H9 (cell line): ENCODE measurements at regions not wholly inside any gene's neighbourhood (a gene's known extent, or its start where the extent isn't known, plus 50 kb on each side); places are given as distances from the start of the nearest gene placed in this dataset.

Source experiments
- DNase-seq: peaks from one replicate; pipeline ENCODE4 v3.0.0-alpha.2; 2017
- H2AFZ ChIP-seq: one replicate; pipeline ENCODE4 v1.6.1; 2013; ENCODE audit warnings: mild to moderate bottlenecking, low read length, control low read depth, moderate library complexity
- H2AK5ac ChIP-seq: 2 replicates; pipeline ENCODE4 v1.6.1; 2013; ENCODE audit warnings: low read length, control low read depth, mixed read lengths; ENCODE audit not compliant: insufficient read length
- H2BK120ac ChIP-seq: one replicate; pipeline ENCODE4 v1.6.1; 2013; ENCODE audit warnings: low read depth, mild to moderate bottlenecking, low read length, control low read depth, inconsistent platforms; ENCODE audit not compliant: poor library complexity, severe bottlenecking
- H2BK12ac ChIP-seq: 2 replicates; pipeline ENCODE4 v1.6.1; 2013; ENCODE audit warnings: low read length, control low read depth, mixed read lengths, low read depth; ENCODE audit not compliant: insufficient read length
- H2BK15ac ChIP-seq: 2 replicates; pipeline ENCODE4 v1.6.1; 2013; ENCODE audit warnings: low read depth, low read length, control low read depth
- H2BK20ac ChIP-seq: one replicate; pipeline ENCODE4 v1.6.1; 2013; ENCODE audit warnings: low read depth, mild to moderate bottlenecking, low read length, control low read depth, inconsistent platforms; ENCODE audit not compliant: poor library complexity, severe bottlenecking
- H2BK5ac ChIP-seq: 2 replicates; pipeline ENCODE4 v1.6.1; 2013; ENCODE audit warnings: low read length, control low read depth, mixed read lengths; ENCODE audit not compliant: insufficient read length
- H3K14ac ChIP-seq: 2 replicates; pipeline ENCODE4 v1.6.1; 2013; ENCODE audit warnings: low read length, control low read depth; ENCODE audit not compliant: insufficient read depth
- H3K18ac ChIP-seq: 2 replicates; pipeline ENCODE4 v1.6.1; 2013; ENCODE audit warnings: low read depth, mild to moderate bottlenecking, mixed read lengths, low read length, control low read depth; ENCODE audit not compliant: insufficient read length
- H3K23ac ChIP-seq: 2 replicates; pipeline ENCODE4 v1.6.1; 2013; ENCODE audit warnings: low read length, control low read depth, mixed read lengths, low read depth; ENCODE audit not compliant: insufficient read length
- H3K23me2 ChIP-seq: 2 replicates; pipeline ENCODE4 v1.6.1; 2013; ENCODE audit warnings: low read depth, mild to moderate bottlenecking, mixed read lengths, low read length, control low read depth; ENCODE audit not compliant: insufficient read length, poor library complexity, severe bottlenecking
- H3K27ac ChIP-seq: 2 replicates; pipeline ENCODE4 v1.5.1; 2013; ENCODE audit warnings: low read length, control low read depth, mixed read lengths, low read depth; ENCODE audit not compliant: insufficient read length
- H3K27me3 ChIP-seq: 2 replicates; pipeline ENCODE4 v1.6.1; 2013; ENCODE audit warnings: low read length, control low read depth, inconsistent platforms; ENCODE audit not compliant: insufficient read depth
- H3K4ac ChIP-seq: 2 replicates; pipeline ENCODE4 v1.6.1; 2013; ENCODE audit warnings: low read depth, mild to moderate bottlenecking, control low read depth, inconsistent platforms, low read length, moderate library complexity
- H3K4me1 ChIP-seq: 2 replicates; pipeline ENCODE4 v1.6.1; 2013; ENCODE audit warnings: low read length, control low read depth, inconsistent platforms; ENCODE audit not compliant: insufficient read depth
- H3K4me2 ChIP-seq: 2 replicates; pipeline ENCODE4 v1.6.1; 2013; ENCODE audit warnings: low read length, control low read depth, mixed read lengths; ENCODE audit not compliant: insufficient read length, insufficient read depth
- H3K56ac ChIP-seq: 2 replicates; pipeline ENCODE4 v1.6.1; 2013; ENCODE audit warnings: low read depth, mild to moderate bottlenecking, mixed read lengths, low read length, control low read depth; ENCODE audit not compliant: insufficient read length
- H3K79me1 ChIP-seq: 2 replicates; pipeline ENCODE4 v1.6.1; 2013; ENCODE audit warnings: low read depth, mild to moderate bottlenecking, moderate library complexity, low read length, control low read depth, inconsistent platforms; ENCODE audit not compliant: insufficient read depth, poor library complexity, severe bottlenecking
- H3K79me2 ChIP-seq: 2 replicates; pipeline ENCODE4 v1.6.1; 2013; ENCODE audit warnings: low read length, control low read depth, inconsistent platforms; ENCODE audit not compliant: insufficient read depth
- H3K9ac ChIP-seq: 2 replicates; pipeline ENCODE4 v1.6.1; 2013; ENCODE audit warnings: low read length, control low read depth, mixed read lengths; ENCODE audit not compliant: insufficient read length; ENCODE audit errors: extremely low read depth
- H3K9me3 ChIP-seq: one replicate; pipeline ENCODE4 v1.6.1; 2013; ENCODE audit warnings: low read depth, low read length, inconsistent platforms; ENCODE audit not compliant: control insufficient read depth
- H3T11ph ChIP-seq: one replicate; pipeline ENCODE4 v1.6.1; 2013; ENCODE audit warnings: mild to moderate bottlenecking, low read length, control low read depth, inconsistent platforms
- H4K20me1 ChIP-seq: one replicate; pipeline ENCODE4 v1.6.1; 2013; ENCODE audit not compliant: control insufficient read depth, insufficient read length, insufficient read depth
- H4K5ac ChIP-seq: 2 replicates; pipeline ENCODE4 v1.6.1; 2013; ENCODE audit warnings: low read depth, mild to moderate bottlenecking, mixed read lengths, low read length, control low read depth; ENCODE audit not compliant: insufficient read length
- H4K8ac ChIP-seq: replicated peaks from 2 replicates; pipeline ENCODE4 v1.6.1; 2013; ENCODE audit warnings: low read length, control low read depth, mixed read lengths, low read depth; ENCODE audit not compliant: insufficient read length
- H4K91ac ChIP-seq: 2 replicates; pipeline ENCODE4 v1.6.1; 2013; ENCODE audit warnings: low read depth, mild to moderate bottlenecking, moderate library complexity, mixed read lengths, low read length, control low read depth; ENCODE audit not compliant: insufficient read length
- H3K27ac Mint-ChIP-seq, 3 experiments: 2 replicates in 2 of 3; 3 replicates in 1 of 3; pipeline ENCODE4 v1.8.0; 2020 to 2021; ENCODE audit warnings: mixed read lengths in 3 of 3, mild to moderate bottlenecking in 1 of 3, moderate library complexity in 1 of 3
- H3K27me3 Mint-ChIP-seq: 2 replicates; pipeline ENCODE4 v1.8.0; 2021; ENCODE audit warnings: low read depth, mild to moderate bottlenecking, moderate library complexity, mixed read lengths
- H3K36me3 Mint-ChIP-seq, 3 experiments: 2 replicates in 2 of 3; 3 replicates in 1 of 3; pipeline ENCODE4 v1.8.0; 2020 to 2021; ENCODE audit warnings: low read depth in 3 of 3, mixed read lengths in 3 of 3; ENCODE audit not compliant: insufficient read depth in 1 of 3
- H3K4me1 Mint-ChIP-seq, 2 experiments: 2 replicates each; pipeline ENCODE4 v1.8.0; 2020; ENCODE audit warnings: mixed read lengths in 2 of 2
- H3K4me3 Mint-ChIP-seq, 2 experiments: 2 replicates in 1 of 2; 3 replicates in 1 of 2; pipeline ENCODE4 v1.8.0; 2020 to 2021; ENCODE audit warnings: mild to moderate bottlenecking in 2 of 2, mixed read lengths in 2 of 2, moderate library complexity in 1 of 2
- H3K9me3 Mint-ChIP-seq, 2 experiments: 2 replicates in 1 of 2; 3 replicates in 1 of 2; pipeline ENCODE4 v1.8.0; 2020; ENCODE audit warnings: mild to moderate bottlenecking in 2 of 2, mixed read lengths in 2 of 2, moderate library complexity in 1 of 2
- WGBS: extraction: QIAGEN DNeasy Blood & Tissue Kit; methylation state at CpG from one replicate; pipeline ENCODE4 v1.1.7; 2013; ENCODE audit warnings: missing lambda C conversion rate, low lambda C conversion rate, mixed read lengths; ENCODE audit not compliant: insufficient read length; ENCODE audit errors: extremely low coverage; 5-methylcytosine and 5-hydroxymethylcytosine counted together
- TF ChIP-seq, protein P1 (sequence below): fragments of 200-600 bp; sonication (generic); conservative IDR thresholded peaks from 3 replicates; pipeline ENCODE4 v1.8.0; 2021; ENCODE audit warnings: antibody characterized with exemption, mild to moderate bottlenecking

DNA sequence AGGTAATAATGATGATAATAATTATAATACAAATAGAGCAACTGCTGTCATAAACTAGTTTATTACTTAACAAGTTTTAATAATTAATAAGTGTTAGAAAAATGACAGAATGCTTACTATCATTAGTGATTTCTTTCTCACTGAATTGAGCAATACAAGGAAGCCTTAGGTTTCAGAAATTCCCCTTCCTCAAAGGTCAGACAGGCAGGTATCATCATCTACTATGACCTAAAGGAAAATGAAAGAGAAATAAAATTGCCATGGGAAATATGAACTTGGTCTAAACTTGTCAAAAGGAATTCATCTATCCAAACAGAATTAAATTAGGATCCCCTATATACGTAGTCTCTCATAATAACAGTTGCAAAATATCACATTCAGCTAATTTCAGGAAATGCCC lies 56.3 kb upstream of the SLC7A11 start:
- Histone ChIP-seq H3K23me2 (no peaks in the 10 kb centered on the region), H2BK12ac (no peak overlapping the region), H3K4me2 (no peak overlapping the region), H3K56ac (no peak overlapping the region), H3K14ac (no peak overlapping the region), H4K5ac (no peak overlapping the region), H3K9me3 (no peaks in the 10 kb centered on the region), H4K8ac (no peak overlapping the region), H2BK20ac (no peak overlapping the region), H3K23ac (no peak overlapping the region), H3K79me1 (no peaks in the 10 kb centered on the region), H2BK15ac (no peak overlapping the region), H3K4me1 (no peaks in the 10 kb centered on the region), H3K4ac (no peak overlapping the region), H2BK120ac (no peak overlapping the region), H4K91ac (no peak overlapping the region), H2BK5ac (no peak overlapping the region), H3K79me2 (no peaks in the 10 kb centered on the region), H3T11ph (no peak overlapping the region), H3K18ac (no peak overlapping the region), H2AK5ac (no peak overlapping the region), H2AFZ (no peak overlapping the region), H3K9ac (no peak overlapping the region), H4K20me1 (no peaks in the 10 kb centered on the region), H3K27ac (no peak overlapping the region), H3K27me3 (no peaks in the 10 kb centered on the region)
- Mint-ChIP-seq H3K4me1 (no peaks in the 10 kb centered on the region), H3K36me3 (no peaks in the 10 kb centered on the region), H3K27ac (no peak overlapping the region), H3K9me3 (no peaks in the 10 kb centered on the region), H3K4me3 (no peak overlapping the region), H3K27me3 (no peaks in the 10 kb centered on the region)
- no peak for DNase-seq
- TF ChIP-seq, protein P1, sequence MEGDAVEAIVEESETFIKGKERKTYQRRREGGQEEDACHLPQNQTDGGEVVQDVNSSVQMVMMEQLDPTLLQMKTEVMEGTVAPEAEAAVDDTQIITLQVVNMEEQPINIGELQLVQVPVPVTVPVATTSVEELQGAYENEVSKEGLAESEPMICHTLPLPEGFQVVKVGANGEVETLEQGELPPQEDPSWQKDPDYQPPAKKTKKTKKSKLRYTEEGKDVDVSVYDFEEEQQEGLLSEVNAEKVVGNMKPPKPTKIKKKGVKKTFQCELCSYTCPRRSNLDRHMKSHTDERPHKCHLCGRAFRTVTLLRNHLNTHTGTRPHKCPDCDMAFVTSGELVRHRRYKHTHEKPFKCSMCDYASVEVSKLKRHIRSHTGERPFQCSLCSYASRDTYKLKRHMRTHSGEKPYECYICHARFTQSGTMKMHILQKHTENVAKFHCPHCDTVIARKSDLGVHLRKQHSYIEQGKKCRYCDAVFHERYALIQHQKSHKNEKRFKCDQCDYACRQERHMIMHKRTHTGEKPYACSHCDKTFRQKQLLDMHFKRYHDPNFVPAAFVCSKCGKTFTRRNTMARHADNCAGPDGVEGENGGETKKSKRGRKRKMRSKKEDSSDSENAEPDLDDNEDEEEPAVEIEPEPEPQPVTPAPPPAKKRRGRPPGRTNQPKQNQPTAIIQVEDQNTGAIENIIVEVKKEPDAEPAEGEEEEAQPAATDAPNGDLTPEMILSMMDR = no peak
- no CpG with 5 or more reads among the region's 1 CpG for WGBS
